Liver (tissue), 3 donors: ENCODE measurements at regions not wholly inside any gene's neighbourhood (a gene's known extent, or its start where the extent isn't known, plus 50 kb on each side); places are given as distances from the start of the nearest gene placed in this dataset.

Experiments
- GABPA ChIP-seq, 2 donors: IDR thresholded peaks in 1 of 2; conservative IDR thresholded peaks in 1 of 2; 2 replicates each; pipeline ENCODE4 v1.6.1; 2016; ENCODE audit warnings: antibody characterized with exemption in 2 of 2, mild to moderate bottlenecking in 1 of 2, moderate library complexity in 1 of 2
- HNF4A ChIP-seq, 2 donors: conservative IDR thresholded peaks; 2 replicates each; pipeline ENCODE4 v1.6.1; 2016; ENCODE audit warnings: antibody characterized with exemption in 2 of 2, mild to moderate bottlenecking in 2 of 2
- NR2F2 ChIP-seq: IDR thresholded peaks from 2 replicates; pipeline ENCODE4 v1.6.1; 2016; ENCODE audit warnings: antibody characterized with exemption
- RAD21 ChIP-seq, 2 donors: IDR thresholded peaks; 2 replicates each; pipeline ENCODE4 v1.6.1; 2016; ENCODE audit warnings: antibody characterized with exemption in 2 of 2, mild to moderate bottlenecking in 2 of 2
- RXRA ChIP-seq, 2 donors: IDR thresholded peaks; 2 replicates each; pipeline ENCODE4 v1.6.1; 2017 to 2018; ENCODE audit warnings: antibody characterized with exemption in 2 of 2, mild to moderate bottlenecking in 1 of 2
- SP1 ChIP-seq: IDR thresholded peaks from 2 replicates; pipeline ENCODE4 v1.6.1; 2018; ENCODE audit warnings: antibody characterized with exemption, mild to moderate bottlenecking
- TAF1 ChIP-seq: conservative IDR thresholded peaks from 2 replicates; pipeline ENCODE4 v1.6.1; 2016; ENCODE audit warnings: antibody characterized with exemption, mild to moderate bottlenecking
- YY1 ChIP-seq: IDR thresholded peaks from 2 replicates; pipeline ENCODE4 v1.6.1; 2016; ENCODE audit warnings: antibody characterized with exemption, mild to moderate bottlenecking
- TF ChIP-seq, protein P1 (sequence below): fragments of 150-350 bp; IDR thresholded peaks from 2 replicates; pipeline ENCODE4 v1.5.1; 2017; ENCODE audit warnings: improper control_type of control experiment, low read depth, low read length; ENCODE audit not compliant: missing input control
- TF ChIP-seq, protein P2 (sequence below): IDR thresholded peaks from 2 replicates; pipeline ENCODE4 v1.6.1; 2016; ENCODE audit warnings: antibody characterized with exemption, mild to moderate bottlenecking
- TF ChIP-seq, protein P3 (sequence below): IDR thresholded peaks from 2 replicates; pipeline ENCODE4 v1.6.1; 2016; ENCODE audit warnings: antibody characterized with exemption
- donor health status: healthy.
- donor health status: healthy.

DNA sequence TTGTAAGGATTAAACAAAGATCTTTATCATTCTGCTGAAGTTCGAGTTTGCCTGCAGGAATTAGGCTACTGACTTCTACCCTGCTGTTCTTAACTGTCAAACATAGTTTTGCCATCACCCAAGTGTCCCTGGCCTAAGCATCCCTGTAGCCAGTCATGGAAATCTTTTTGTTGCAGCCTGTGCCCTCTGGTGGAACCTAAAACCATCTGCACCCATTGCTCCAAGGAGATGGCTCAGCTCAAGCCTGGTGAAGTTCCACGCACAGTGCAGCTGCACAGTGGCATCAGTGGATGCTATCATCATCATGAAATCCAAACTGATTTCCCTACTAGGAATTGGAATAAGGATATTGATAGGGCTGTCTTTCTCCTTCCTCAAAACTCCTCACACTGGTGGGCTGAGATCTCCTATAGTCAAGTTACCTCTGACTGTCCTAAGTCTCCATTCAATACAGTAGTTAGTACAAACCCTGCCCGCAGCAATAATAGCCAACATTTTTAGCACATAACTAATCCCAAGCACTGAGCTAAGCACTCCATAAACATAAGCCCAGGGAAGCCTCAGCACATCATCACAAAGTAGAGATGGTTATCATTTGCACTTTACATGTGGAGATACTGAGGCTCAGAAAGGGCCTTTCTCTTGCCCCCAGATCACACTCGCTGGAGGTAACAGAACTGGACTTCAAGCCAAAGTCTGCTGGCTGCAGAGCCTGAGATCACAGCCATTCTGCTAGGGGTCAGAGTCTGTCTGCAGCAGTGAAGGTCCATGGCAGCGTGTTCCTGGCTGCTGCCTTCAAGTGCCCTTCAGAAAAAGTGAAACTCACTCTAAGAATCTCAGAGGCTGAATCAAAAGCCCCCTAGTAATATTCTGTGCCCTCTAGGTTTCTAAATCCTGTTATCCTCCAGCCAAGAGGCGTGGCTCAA, 77.2 kb upstream of the MC3R start:
- TF ChIP-seq, protein P1, sequence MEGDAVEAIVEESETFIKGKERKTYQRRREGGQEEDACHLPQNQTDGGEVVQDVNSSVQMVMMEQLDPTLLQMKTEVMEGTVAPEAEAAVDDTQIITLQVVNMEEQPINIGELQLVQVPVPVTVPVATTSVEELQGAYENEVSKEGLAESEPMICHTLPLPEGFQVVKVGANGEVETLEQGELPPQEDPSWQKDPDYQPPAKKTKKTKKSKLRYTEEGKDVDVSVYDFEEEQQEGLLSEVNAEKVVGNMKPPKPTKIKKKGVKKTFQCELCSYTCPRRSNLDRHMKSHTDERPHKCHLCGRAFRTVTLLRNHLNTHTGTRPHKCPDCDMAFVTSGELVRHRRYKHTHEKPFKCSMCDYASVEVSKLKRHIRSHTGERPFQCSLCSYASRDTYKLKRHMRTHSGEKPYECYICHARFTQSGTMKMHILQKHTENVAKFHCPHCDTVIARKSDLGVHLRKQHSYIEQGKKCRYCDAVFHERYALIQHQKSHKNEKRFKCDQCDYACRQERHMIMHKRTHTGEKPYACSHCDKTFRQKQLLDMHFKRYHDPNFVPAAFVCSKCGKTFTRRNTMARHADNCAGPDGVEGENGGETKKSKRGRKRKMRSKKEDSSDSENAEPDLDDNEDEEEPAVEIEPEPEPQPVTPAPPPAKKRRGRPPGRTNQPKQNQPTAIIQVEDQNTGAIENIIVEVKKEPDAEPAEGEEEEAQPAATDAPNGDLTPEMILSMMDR = peak; percentile 71
- TF ChIP-seq SP1 = no peak
- no peak for TF ChIP-seq NR2F2
- no peak for TF ChIP-seq YY1
- TF ChIP-seq, protein P2, sequence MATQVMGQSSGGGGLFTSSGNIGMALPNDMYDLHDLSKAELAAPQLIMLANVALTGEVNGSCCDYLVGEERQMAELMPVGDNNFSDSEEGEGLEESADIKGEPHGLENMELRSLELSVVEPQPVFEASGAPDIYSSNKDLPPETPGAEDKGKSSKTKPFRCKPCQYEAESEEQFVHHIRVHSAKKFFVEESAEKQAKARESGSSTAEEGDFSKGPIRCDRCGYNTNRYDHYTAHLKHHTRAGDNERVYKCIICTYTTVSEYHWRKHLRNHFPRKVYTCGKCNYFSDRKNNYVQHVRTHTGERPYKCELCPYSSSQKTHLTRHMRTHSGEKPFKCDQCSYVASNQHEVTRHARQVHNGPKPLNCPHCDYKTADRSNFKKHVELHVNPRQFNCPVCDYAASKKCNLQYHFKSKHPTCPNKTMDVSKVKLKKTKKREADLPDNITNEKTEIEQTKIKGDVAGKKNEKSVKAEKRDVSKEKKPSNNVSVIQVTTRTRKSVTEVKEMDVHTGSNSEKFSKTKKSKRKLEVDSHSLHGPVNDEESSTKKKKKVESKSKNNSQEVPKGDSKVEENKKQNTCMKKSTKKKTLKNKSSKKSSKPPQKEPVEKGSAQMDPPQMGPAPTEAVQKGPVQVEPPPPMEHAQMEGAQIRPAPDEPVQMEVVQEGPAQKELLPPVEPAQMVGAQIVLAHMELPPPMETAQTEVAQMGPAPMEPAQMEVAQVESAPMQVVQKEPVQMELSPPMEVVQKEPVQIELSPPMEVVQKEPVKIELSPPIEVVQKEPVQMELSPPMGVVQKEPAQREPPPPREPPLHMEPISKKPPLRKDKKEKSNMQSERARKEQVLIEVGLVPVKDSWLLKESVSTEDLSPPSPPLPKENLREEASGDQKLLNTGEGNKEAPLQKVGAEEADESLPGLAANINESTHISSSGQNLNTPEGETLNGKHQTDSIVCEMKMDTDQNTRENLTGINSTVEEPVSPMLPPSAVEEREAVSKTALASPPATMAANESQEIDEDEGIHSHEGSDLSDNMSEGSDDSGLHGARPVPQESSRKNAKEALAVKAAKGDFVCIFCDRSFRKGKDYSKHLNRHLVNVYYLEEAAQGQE = no peak
- no peak for TF ChIP-seq GABPA (IDR thresholded peaks at IDR 0.05 in 1 of 2, conservative IDR thresholded peaks at IDR 0.05 in 1 of 2)
- TF ChIP-seq, protein P3, sequence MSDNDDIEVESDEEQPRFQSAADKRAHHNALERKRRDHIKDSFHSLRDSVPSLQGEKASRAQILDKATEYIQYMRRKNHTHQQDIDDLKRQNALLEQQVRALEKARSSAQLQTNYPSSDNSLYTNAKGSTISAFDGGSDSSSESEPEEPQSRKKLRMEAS = no peak
- TF ChIP-seq RXRA (IDR thresholded peaks at IDR 0.05) = no peak
- TF ChIP-seq RAD21 (IDR thresholded peaks at IDR 0.05) = peak; percentile 90 to 96
- no peak for TF ChIP-seq TAF1
- peak; percentile 44 to 54 for TF ChIP-seq HNF4A (conservative IDR thresholded peaks at IDR 0.05)
